ENCODE measurements at regions not wholly inside any gene's neighbourhood (a gene's known extent, or its start where the extent isn't known, plus 50 kb on each side); places are given as distances from the start of the nearest gene placed in this dataset.

- Mint-ChIP-seq H3K36me3 (no peaks in the 10 kb centered on the region), H3K9me3 (no peaks in the 10 kb centered on the region), H3K27ac (no peak overlapping the region)
- ATAC-seq: no peak
- peak in 1 of 2 donors; percentile 47 for DNase-seq (ENCODE audit: low spot score in 2 of 2)
Measured at GRCh38 chr1:78839704-78840277, 166.7 kb downstream of the ADGRL4 start.
